CD4-positive, alpha-beta T cell treated with Interleukin-6 at 100 ng/mL for 8 hours (primary cell): ENCODE measurements at regions not wholly inside any gene's neighbourhood (a gene's known extent, or its start where the extent isn't known, plus 50 kb on each side); places are given as distances from the start of the nearest gene placed in this dataset.
"Not testable (repeated sequence)": the region's sequence is repeated elsewhere in the genome, so short reads cannot be mapped to it uniquely, and the experiment has no call there.

Source experiments
- DNase-seq: peaks from one replicate; pipeline ENCODE4 v3.0.0-alpha.2; 2020; ENCODE audit warnings: mixed read lengths, low spot score

GRCh38 chr21:6428498-6429092 lies 4092.8 kb upstream of the TPTE start:
- not testable (repeated sequence) for DNase-seq

GRCh38 chr21:6429924-6430323 lies 4091.5 kb upstream of the TPTE start:
- DNase-seq = not testable (repeated sequence)

- DNase-seq = not testable (repeated sequence)
Observed at GRCh38 chr21:6433149-6433548, 4088.2 kb upstream of the TPTE start.

GRCh38 chr21:6436205-6436604 lies 4085.2 kb upstream of the TPTE start:
- DNase-seq = not testable (repeated sequence)

- not testable (repeated sequence) for DNase-seq
Observed at GRCh38 chr21:6436971-6437833, 4084.2 kb upstream of the TPTE start.

- DNase-seq = not testable (repeated sequence)
Observed at GRCh38 chr21:6437834-6438187, 4083.6 kb upstream of the TPTE start.

- not testable (repeated sequence) for DNase-seq
Observed at GRCh38 chr21:6439058-6439457, 4082.3 kb upstream of the TPTE start.

- DNase-seq = not testable (repeated sequence)
Observed at GRCh38 chr21:6454648-6455340, 4066.6 kb upstream of the TPTE start.

GRCh38 chr21:6456011-6456661 lies 4065.2 kb upstream of the TPTE start:
- not testable (repeated sequence) for DNase-seq

GRCh38 chr21:6459761-6460160 lies 4061.6 kb upstream of the TPTE start:
- DNase-seq = not testable (repeated sequence)

GRCh38 chr21:6461358-6461757 lies 4060.0 kb upstream of the TPTE start:
- DNase-seq = not testable (repeated sequence)

- not testable (repeated sequence) for DNase-seq
Observed at GRCh38 chr21:6464419-6464818, 4057.0 kb upstream of the TPTE start.

GRCh38 chr21:6466081-6466698 lies 4055.2 kb upstream of the TPTE start:
- not testable (repeated sequence) for DNase-seq

- not testable (repeated sequence) for DNase-seq
Observed at GRCh38 chr21:6466707-6467106, 4054.7 kb upstream of the TPTE start.

- DNase-seq = not testable (repeated sequence)
Observed at GRCh38 chr21:6467189-6467774, 4054.1 kb upstream of the TPTE start.

GRCh38 chr21:6467907-6468306 lies 4053.5 kb upstream of the TPTE start:
- not testable (repeated sequence) for DNase-seq

GRCh38 chr21:6468331-6468860 lies 4053.0 kb upstream of the TPTE start:
- DNase-seq = not testable (repeated sequence)

GRCh38 chr21:6474250-6474968 lies 4047.0 kb upstream of the TPTE start:
- DNase-seq = not testable (repeated sequence)

- DNase-seq = not testable (repeated sequence)
Observed at GRCh38 chr21:6481116-6481515, 4040.3 kb upstream of the TPTE start.

- DNase-seq = not testable (repeated sequence)
Observed at GRCh38 chr21:6482616-6483015, 4038.8 kb upstream of the TPTE start.
